Adrenal gland (tissue), 9 donors: ENCODE measurements at regions not wholly inside any gene's neighbourhood (a gene's known extent, or its start where the extent isn't known, plus 50 kb on each side); places are given as distances from the start of the nearest gene placed in this dataset.

ENCODE experiments used
- DNase-seq, 7 donors: peaks; one replicate each; pipeline ENCODE4 v3.0.0-alpha.2; 2019 to 2020
- H3K27ac ChIP-seq, 5 donors: fragments of 200-600 bp; sonication (generic) in 4 of 5; 1 replicate in 3 of 5; 2 replicates in 2 of 5; pipeline versions ENCODE4 v1.5.1 to v1.8.0; 2016 to 2020; ENCODE audit warnings: mild to moderate bottlenecking in 1 of 5
- H3K27me3 ChIP-seq: fragments of 200-600 bp; 2 replicates; pipeline ENCODE4 v1.8.0; 2021
- H3K36me3 ChIP-seq, 2 donors: fragments of 200-600 bp; replicated peaks in 1 of 2; 1 replicate in 1 of 2; 2 replicates in 1 of 2; pipeline versions ENCODE4 v1.5.1 to v1.8.0; 2018 to 2022
- H3K4me1 ChIP-seq, 2 donors: fragments of 200-600 bp; replicated peaks in 1 of 2; 1 replicate in 1 of 2; 2 replicates in 1 of 2; pipeline versions ENCODE4 v1.5.1 to v1.8.0; 2018 to 2021
- H3K4me3 ChIP-seq, 4 donors: fragments of 200-600 bp; sonication (generic) in 3 of 4; one replicate each; pipeline ENCODE4 v1.5.1; 2016 to 2018
- H3K9me3 ChIP-seq, 3 donors: fragments of 200-600 bp; sonication (generic) in 1 of 3; replicated peaks in 1 of 3; 1 replicate in 2 of 3; 2 replicates in 1 of 3; pipeline versions ENCODE4 v1.5.1 to v1.8.0; 2016 to 2021
- CTCF ChIP-seq, 6 experiments: fragments of 450-650 bp in 4 of 6; fragments of 200-600 bp in 2 of 6; sonication (generic) in 1 of 6; IDR thresholded peaks; 1 replicate in 5 of 6; 2 replicates in 1 of 6; pipeline versions ENCODE4 v1.5.1 to v1.8.0; 2016 to 2021; ENCODE audit warnings: antibody characterized with exemption in 6 of 6, mild to moderate bottlenecking in 2 of 6, moderate library complexity in 1 of 6
- POLR2A ChIP-seq, 2 donors: fragments of 450-650 bp; IDR thresholded peaks; one replicate each; pipeline ENCODE4 v1.6.1; 2017; ENCODE audit warnings: antibody characterized with exemption in 2 of 2, mild to moderate bottlenecking in 2 of 2, moderate library complexity in 1 of 2
- WGBS, 4 donors: extraction: QIAGEN DNeasy Blood & Tissue Kit in 2 of 4; methylation state at CpG; one replicate each; pipeline versions ENCODE4 v1.1.5 to v1.1.7; 2013 to 2017; 5-methylcytosine and 5-hydroxymethylcytosine counted together
- intact Hi-C, 2 donors: fragments of 100-400 bp; cut with DNase I; formaldehyde crosslinking; loops; one replicate each; pipeline versions ENCODE4 v1.14.1 to v1.15.0; 2022 to 2023
- donor health status: healthy with polysubstance abuse.
- donor health status: Bipolar disorder and iron deficiency.
- donor health status: DM: yes; HTN: yes; CAD: no.
- donor health status: DM: no; HTN: no; CAD: no.
- donor health status: DM: no; HTN: no; CAD: no.

- Histone ChIP-seq H3K27me3 (no peaks in the 10 kb centered on the region), H3K9me3 (no peaks in the 10 kb centered on the region), H3K27ac (no peak overlapping the region), H3K4me3 (no peak overlapping the region), H3K36me3 (no peaks in the 10 kb centered on the region), H3K4me1 (no peaks in the 10 kb centered on the region)
- TF ChIP-seq CTCF (IDR thresholded peaks at IDR 0.05), result no peak
- TF ChIP-seq POLR2A (IDR thresholded peaks at IDR 0.05), result no peak
- intact Hi-C loops, result no loop called here
- no peak for DNase-seq
Observed at GRCh38 chr5:90099099-90099498, 310.5 kb downstream of the CETN3 start.

- no peaks in the 10 kb centered on the region for H3K9me3 ChIP-seq
- 64 to 79% (median 72%) methylated on average over 4 of the region's 4 CpGs for WGBS, 4 donors
- intact Hi-C loops, result no loop called here
- no peaks in the 10 kb centered on the region for H3K36me3 ChIP-seq
- no peaks in the 10 kb centered on the region for H3K27me3 ChIP-seq
- TF ChIP-seq CTCF (IDR thresholded peaks at IDR 0.05) (no peak), POLR2A (IDR thresholded peaks at IDR 0.05) (no peak)
- no peak overlapping the region for H3K27ac ChIP-seq
- H3K4me1 ChIP-seq, result no peaks in the 10 kb centered on the region
- no peak for DNase-seq
- H3K4me3 ChIP-seq, result no peak overlapping the region
Observed at GRCh38 chr5:90097082-90097477, 312.5 kb downstream of the CETN3 start.

- 42 to 59% (median 50%) methylated on average over 6 of the region's 6 CpGs for WGBS, 4 donors
- H3K4me1 ChIP-seq, result no peaks in the 10 kb centered on the region
- peak; percentile 47 to 86 (median 79) for DNase-seq
- no peak for TF ChIP-seq POLR2A (IDR thresholded peaks at IDR 0.05)
- no peak for TF ChIP-seq CTCF (IDR thresholded peaks at IDR 0.05)
- no peaks in the 10 kb centered on the region for H3K27me3 ChIP-seq
- intact Hi-C loops, result no loop called here
- no peaks in the 10 kb centered on the region for H3K9me3 ChIP-seq
- no peaks in the 10 kb centered on the region for H3K36me3 ChIP-seq
- H3K27ac ChIP-seq, result no peak overlapping the region
- no peak overlapping the region for H3K4me3 ChIP-seq
Observed at GRCh38 chr5:90096415-90097081, 313.0 kb downstream of the CETN3 start.

- TF ChIP-seq POLR2A (IDR thresholded peaks at IDR 0.05) (no peak), CTCF (IDR thresholded peaks at IDR 0.05) (no peak)
- WGBS, 4 donors, result 81 to 91% (median 82%) methylated on average over 3 of the region's 3 CpGs
Observed at GRCh38 chr5:90095292-90096060, 314.1 kb downstream of the CETN3 start.

More at GRCh38 chr5:90095292-90096060, 314.1 kb downstream of the CETN3 start:
- Histone ChIP-seq H3K4me3 (no peak overlapping the region), H3K4me1 (no peaks in the 10 kb centered on the region), H3K36me3 (no peaks in the 10 kb centered on the region), H3K27me3 (no peaks in the 10 kb centered on the region), H3K27ac (no peak overlapping the region), H3K9me3 (no peaks in the 10 kb centered on the region)
- intact Hi-C loops, result no loop called here
- DNase-seq, result no peak
